DND-41 (cell line): ENCODE measurements at regions not wholly inside any gene's neighbourhood (a gene's known extent, or its start where the extent isn't known, plus 50 kb on each side); places are given as distances from the start of the nearest gene placed in this dataset.

ENCODE experiments used
- CTCF ChIP-seq: IDR thresholded peaks from 2 replicates; pipeline ENCODE4 v1.5.1; 2012; ENCODE audit warnings: borderline replicate concordance, low read length, moderate library complexity, mild to moderate bottlenecking; ENCODE audit not compliant: poor library complexity, severe bottlenecking; ENCODE audit errors: extremely low read depth
- EZH2 ChIP-seq: IDR thresholded peaks from 3 replicates; pipeline ENCODE4 v1.6.1; 2012; ENCODE audit warnings: borderline replicate concordance, low read depth, mild to moderate bottlenecking, moderate library complexity, low read length, inconsistent platforms; ENCODE audit not compliant: severe bottlenecking

DNA sequence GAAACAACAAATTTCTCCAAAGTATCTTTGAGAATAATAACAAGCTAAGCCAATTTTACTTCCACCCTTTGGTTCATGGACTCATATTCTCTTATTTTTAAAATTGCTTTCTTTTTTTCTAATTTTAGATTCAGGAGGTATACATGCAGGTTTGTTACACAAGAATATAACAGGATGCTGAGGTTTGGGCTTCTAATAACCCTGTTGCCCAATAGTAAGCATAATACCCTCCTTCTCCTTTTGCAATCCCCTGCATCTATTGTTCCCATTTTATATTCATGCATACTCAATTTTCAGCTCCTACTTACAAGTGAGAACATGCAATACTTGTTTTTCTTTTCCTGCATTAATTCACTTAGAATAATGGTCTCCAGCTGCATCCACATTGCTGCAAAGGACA, 202.3 kb upstream of the FSTL5 start:
- TF ChIP-seq EZH2 = no peak
- TF ChIP-seq CTCF = no peak
